HG03521 (cell line): ENCODE measurements at regions not wholly inside any gene's neighbourhood (a gene's known extent, or its start where the extent isn't known, plus 50 kb on each side); places are given as distances from the start of the nearest gene placed in this dataset.

Experiments
- ATAC-seq: cut with Tn5 transposase; IDR thresholded peaks from one replicate; pipeline ENCODE4 v1.9.1; 2021; ENCODE audit warnings: mild to moderate bottlenecking, moderate library complexity; ENCODE audit not compliant: unreplicated experiment

DNA sequence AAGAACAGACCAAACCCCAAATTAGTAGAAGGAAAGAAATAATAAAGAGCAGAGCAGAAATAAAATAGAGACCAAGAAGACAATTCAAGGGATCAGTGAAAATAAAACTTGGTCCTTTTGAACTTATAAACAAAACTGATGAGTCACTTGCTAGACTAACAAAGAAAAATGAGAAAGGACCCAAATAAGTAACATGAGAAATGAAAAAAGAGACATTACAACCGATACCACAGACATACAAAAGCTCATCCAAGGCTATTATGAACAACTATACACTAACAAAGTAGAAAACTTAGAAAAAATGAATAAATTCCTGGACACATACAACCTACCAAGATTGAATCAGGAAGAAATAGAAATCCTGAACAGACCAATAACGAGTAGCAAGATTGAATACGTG, 414.5 kb downstream of the HTR7 start:
- no peak for ATAC-seq

- ATAC-seq: no peak
Measured at GRCh38 chr10:90447831-90448230, 410.0 kb downstream of the HTR7 start.

DNA sequence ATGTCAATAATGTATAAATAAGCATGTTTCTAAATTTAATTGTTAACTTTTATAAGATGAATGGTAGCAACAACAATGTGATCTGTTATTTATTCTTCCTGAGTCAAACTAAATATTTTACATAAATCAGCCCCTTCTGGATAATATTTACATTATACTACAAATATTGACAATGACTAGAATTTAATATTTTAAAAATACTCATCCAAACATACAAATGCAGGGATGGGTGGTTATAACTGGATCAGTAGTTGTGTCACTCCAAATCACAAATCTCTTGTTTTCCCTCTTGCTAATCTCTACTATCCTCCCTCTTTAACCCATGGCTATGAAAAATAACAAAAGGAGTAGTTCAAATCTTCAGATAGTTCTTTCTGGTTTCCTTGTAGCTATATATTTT, 407.0 kb downstream of the HTR7 start:
- ATAC-seq: no peak

DNA sequence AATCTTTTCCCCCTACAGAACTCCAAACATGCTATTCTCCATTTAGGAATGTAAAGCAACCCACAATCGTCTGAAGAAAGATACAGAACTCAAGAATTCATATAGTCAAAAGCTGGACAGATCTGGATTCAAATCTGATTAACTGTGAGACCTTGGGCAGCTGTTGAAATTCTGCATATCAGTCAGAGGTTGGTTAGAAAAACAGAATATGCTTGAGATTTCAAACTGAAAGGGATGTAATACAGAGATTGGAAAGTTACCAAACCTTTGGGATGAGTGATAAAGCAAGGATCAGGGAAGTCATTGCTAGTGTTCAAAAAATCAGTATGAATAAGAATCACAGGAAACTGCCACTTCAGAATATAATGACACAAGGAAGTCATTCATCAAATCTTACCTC, 406.6 kb downstream of the HTR7 start:
- no peak for ATAC-seq

DNA sequence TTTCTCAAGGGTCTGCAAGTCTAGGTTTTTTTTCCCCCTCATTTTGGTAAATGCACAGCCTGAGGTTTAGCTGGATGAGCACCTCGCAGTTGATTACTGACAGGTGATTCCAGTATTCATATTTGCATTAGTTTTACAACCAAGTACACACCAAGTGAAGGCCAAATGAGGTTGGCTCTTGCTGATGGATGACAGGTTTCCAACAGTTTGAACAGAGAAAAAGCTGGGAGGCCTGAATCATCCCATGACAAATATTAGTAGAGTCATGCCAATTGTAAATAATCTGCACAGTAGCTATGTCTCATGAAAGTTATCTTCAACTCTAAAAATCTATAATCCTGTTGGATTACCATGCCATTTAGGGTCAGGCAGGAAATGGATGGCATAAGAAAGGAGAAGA, 399.8 kb downstream of the HTR7 start:
- ATAC-seq: no peak

DNA sequence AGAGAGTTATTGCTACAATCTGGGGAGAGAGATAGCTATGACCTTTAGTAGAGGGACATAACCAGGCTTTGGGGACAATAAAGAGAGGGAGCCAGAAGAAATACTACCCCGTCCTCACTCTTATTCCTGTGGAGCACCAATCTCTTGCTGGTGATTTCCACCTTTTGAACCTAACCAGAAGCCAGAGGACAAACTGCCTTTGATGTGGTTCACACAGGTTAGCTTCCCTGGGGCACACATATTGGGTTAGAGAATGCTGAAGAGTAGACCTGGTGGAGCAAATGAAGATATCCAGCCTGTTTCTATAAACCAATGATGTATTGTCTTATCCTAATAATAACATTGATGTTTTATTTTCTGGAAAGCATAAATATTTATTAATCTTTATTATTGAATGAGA, 399.3 kb downstream of the HTR7 start:
- ATAC-seq: no peak

DNA sequence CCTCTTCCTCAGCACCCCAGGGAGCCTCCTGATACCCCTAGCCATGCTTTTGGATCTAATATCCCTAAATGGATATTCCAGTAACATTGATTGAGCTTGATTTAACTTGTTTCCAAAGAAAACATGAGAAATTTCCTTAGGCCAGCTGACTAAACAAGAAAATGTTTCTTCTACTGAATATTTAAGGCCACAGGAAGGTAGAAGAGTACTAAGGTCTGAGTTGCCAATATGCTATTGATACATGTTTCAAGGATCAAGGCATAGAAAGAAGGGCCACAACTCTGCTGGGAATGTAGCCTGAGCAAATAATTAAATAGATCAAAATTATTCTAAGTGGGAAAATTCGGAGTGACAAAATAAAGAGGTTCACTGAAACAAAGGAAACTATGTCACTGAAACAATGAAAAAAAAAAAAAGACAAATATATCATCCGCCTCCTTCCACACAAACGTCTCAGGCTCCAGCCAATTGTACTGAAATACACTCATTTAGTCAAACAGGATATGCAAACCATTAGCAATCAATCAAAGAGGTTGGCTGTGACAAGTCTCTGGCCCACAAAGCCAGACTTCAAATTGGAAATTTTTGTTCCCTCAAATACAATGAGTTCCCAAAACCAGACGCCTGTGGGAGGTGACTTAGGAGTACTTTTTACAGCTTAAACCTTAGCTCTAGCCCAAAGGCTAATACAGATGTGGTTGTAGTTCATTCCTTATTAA, 396.2 kb downstream of the HTR7 start:
- ATAC-seq: no peak

GRCh38 chr10:90462749-90463470, 394.9 kb downstream of the HTR7 start:
- ATAC-seq: no peak

GRCh38 chr10:90464329-90464728, 393.5 kb downstream of the HTR7 start:
- ATAC-seq: no peak

GRCh38 chr10:90470966-90471365, 386.9 kb downstream of the HTR7 start:
- ATAC-seq: no peak

- ATAC-seq: no peak
Measured at GRCh38 chr10:90480466-90480865, 377.4 kb downstream of the HTR7 start.

DNA sequence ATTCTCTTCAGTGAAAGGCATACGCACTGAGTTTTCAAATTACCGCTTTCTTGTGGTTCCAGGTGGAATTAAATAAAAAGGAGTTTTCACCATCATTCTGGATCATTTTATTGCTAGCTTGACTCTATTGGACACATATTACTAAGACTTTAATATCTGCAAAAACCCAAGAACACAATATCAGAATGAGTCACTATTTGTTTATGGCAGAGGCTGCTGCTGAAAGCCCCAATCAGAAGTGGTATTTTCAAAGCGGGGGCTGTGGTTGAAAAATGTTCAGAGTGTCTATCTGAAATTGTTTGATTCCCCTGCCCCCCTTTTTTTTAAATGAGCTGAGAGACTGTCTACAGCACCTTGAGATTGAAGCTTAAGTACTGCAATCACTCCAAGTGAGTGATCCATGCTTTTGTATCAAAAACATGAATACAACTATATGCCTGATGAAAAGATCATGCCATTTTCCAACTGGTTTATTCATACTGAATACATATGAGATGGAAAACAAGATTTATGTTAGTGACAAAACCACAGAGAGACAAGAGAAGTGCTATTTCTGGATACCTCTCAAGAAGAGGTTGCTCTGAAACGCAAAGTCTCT, 376.4 kb downstream of the HTR7 start:
- no peak for ATAC-seq

DNA sequence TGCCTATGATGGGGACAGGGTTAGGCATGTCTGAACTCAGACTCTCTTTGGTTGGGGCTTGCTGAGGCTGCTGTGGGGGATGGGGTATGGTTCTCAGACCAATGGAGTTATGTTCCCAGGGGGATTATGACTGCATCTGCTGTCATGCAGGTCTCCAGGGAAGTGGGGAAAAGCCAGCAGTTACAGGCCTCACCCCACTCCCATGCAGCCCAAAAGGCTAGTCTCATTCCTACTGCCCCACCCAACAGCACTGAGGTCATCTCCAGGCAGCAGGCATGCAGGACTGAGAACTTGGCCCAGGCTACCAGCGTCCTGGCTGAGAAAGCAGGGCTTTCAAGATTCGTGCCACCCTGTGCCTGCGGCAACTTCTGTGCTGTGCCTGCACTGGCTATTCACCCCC, 373.3 kb downstream of the HTR7 start:
- no peak for ATAC-seq

GRCh38 chr10:90494183-90494582, 363.7 kb downstream of the HTR7 start:
- no peak for ATAC-seq

DNA sequence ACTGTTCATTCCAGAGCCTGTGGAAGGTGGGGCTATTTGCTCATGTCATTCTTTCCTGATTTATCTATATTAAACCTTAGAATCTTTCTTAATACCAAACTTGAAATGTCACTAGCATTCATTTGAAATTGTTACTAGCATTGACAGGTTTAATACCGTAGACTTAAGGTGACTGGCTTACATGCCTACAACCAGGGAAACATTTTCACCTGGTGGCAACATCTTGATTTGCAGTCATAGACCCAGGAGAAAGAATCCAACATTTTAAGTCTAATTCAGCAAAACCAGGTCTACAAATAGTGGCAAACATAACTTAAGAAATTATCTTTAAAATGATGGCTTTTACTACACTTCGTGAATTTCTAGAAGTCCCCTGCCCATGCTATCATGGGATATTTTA, 353.7 kb downstream of the HTR7 start:
- ATAC-seq: no peak

GRCh38 chr10:90526721-90527120, 331.1 kb downstream of the HTR7 start:
- ATAC-seq: no peak

DNA sequence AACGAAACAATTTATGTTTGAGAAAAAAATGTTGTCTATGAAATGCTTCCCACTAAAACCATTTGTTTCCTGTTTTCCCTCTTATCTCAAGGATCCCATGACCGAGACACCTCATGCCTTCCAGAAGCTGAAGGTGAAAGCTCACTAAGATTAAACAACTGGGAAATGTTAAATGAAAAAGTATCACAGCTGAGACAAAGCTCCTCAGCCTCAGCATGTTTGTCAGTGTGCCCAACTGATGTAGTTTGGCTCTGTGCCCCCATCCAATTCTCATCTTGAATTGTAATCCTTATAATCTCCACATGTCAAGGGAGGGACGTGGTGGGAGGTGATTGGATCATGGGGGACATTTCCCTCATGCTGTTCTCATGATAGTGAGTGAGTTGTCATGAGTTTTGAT, 327.3 kb downstream of the HTR7 start:
- ATAC-seq: no peak

- ATAC-seq: no peak
Measured at GRCh38 chr10:90557385-90557784, 300.5 kb downstream of the HTR7 start.

- no peak for ATAC-seq
Measured at GRCh38 chr10:90560331-90560730, 297.5 kb downstream of the HTR7 start.

DNA sequence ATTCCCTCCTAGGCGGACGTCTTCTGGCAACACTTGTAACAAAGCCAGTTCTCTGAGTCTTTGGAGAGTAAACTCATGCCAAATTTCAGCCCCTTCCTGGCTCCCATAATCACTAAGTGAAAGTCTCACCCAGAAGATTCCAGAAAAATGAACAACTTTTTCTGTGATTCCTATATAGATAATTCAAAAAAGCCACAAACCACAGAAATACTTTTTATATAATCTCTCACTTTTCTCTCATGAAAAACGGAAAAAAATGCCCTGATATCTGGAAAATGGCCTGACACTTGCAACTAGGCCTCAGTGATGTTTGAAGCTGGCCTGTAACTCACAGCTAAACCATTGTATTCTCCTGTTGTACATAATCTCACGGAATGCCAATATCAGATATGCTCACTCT, 296.2 kb downstream of the HTR7 start:
- no peak for ATAC-seq

DNA sequence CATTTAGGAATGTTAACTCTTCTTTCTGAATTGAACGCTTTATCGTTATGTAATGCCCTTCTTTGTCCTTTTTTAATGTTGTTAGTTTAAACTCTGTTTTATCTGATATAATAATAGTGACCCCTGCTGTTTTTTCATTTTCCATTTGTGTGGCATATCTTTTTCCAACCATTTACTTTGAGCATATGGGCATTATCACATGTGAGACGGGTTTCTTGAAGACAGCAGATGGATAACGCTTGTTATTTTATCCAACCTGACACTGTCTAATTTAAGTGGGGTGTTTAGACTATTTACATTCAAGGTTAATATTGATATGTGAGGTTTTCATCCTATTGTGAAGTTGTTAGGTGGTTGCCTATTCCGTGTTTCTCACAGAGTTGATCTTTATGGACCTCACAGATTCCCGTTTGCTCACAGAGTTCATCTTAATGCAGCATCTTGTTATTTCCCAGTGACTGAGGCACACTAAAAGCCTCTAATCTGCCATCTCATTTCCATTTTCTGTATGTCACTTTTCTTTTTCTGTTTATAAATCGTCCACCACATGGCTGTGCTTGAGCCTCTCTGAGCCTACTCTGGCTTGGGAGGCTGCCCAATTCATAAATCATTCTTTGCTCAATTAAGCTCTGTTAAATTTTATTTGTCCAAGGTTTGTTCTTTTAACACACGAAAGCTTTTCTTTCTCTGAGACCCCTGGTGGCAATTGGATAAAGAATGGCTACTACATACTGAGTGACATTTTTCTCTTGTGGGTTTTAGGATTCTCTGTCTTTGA, 286.2 kb downstream of the HTR7 start:
- ATAC-seq: no peak

GRCh38 chr10:90575125-90575524, 282.7 kb downstream of the HTR7 start:
- ATAC-seq: no peak
